ENCODE measurements at regions not wholly inside any gene's neighbourhood (a gene's known extent, or its start where the extent isn't known, plus 50 kb on each side); places are given as distances from the start of the nearest gene placed in this dataset.

DNA sequence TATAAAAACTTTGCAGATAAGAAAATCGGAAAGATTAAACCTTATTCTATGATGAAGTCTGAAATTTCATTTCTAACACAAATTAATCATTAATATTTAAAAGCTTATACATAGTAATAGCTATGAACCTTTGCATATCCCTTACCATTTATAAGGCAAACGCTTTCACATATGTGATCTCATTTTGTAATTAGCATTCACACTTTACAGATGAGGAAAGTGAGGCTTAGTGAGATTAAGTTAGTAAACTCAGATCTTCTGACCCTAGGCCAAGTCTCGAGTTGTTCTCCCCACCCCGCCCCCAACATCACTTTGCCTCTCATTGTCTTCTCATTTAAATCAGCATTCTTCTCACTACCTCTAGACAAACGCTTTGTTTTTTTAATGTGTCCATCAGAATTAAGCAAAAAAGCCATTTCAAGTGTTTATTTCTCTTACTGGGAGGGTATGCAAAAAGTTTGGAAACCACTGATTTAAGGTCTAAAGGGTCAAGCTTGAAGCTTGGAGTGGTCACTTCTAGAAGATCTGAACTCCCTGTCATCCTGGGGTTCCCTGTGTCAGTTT, 172.9 kb upstream of the BCL6 start:
- intact Hi-C loops (cut with DNase I): no loop called here
- H3K27ac ChIP-seq: no peak overlapping the region
- no peaks in the 10 kb centered on the region for H3K27me3 ChIP-seq
- no peaks in the 10 kb centered on the region for H3K9me3 ChIP-seq
- no peaks in the 10 kb centered on the region for H3K36me3 ChIP-seq
- TF ChIP-seq, protein P1, sequence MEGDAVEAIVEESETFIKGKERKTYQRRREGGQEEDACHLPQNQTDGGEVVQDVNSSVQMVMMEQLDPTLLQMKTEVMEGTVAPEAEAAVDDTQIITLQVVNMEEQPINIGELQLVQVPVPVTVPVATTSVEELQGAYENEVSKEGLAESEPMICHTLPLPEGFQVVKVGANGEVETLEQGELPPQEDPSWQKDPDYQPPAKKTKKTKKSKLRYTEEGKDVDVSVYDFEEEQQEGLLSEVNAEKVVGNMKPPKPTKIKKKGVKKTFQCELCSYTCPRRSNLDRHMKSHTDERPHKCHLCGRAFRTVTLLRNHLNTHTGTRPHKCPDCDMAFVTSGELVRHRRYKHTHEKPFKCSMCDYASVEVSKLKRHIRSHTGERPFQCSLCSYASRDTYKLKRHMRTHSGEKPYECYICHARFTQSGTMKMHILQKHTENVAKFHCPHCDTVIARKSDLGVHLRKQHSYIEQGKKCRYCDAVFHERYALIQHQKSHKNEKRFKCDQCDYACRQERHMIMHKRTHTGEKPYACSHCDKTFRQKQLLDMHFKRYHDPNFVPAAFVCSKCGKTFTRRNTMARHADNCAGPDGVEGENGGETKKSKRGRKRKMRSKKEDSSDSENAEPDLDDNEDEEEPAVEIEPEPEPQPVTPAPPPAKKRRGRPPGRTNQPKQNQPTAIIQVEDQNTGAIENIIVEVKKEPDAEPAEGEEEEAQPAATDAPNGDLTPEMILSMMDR (IDR thresholded peaks at IDR 0.05): no peak
- no peaks in the 10 kb centered on the region for H3K4me1 ChIP-seq
- DNase-seq (ENCODE audit: low spot score in 2 of 2): no peak
- no peak overlapping the region for H3K4me3 ChIP-seq

GRCh38 chr3:187919048-187919447, 173.8 kb upstream of the BCL6 start:
- Histone ChIP-seq H3K4me1 (no peaks in the 10 kb centered on the region), H3K27ac (no peak overlapping the region), H3K4me3 (no peak overlapping the region), H3K36me3 (no peaks in the 10 kb centered on the region), H3K9me3 (no peaks in the 10 kb centered on the region), H3K27me3 (no peaks in the 10 kb centered on the region)
- TF ChIP-seq, protein P1 (IDR thresholded peaks at IDR 0.05): no peak
- intact Hi-C loops (cut with DNase I): no loop called here
- no peak for DNase-seq (ENCODE audit: low spot score in 2 of 2)

DNA sequence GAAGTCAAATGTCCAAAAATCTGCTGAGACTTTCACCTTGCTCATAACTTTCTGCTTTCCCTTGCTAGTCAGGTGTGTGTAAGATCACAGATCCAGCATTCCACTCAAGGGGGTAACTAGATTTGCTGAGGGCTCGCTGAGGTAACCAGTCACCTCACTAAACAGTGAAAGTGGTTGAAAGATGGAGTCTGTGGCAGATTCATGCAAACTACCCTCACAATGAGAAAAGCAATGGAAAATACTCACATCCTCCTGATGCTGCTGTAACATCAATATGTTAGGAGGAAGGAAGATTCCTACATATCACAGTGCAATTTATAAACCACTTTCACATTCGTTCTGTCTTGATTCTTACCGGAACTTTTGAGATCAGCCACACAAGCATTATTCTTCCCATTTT, 174.3 kb upstream of the BCL6 start:
- Histone ChIP-seq H3K27me3 (no peaks in the 10 kb centered on the region), H3K27ac (no peak overlapping the region), H3K36me3 (no peaks in the 10 kb centered on the region), H3K4me1 (no peaks in the 10 kb centered on the region), H3K4me3 (no peak overlapping the region), H3K9me3 (peaks cover 0 to 4% of the 10 kb centered on the region in 2 donors)
- no peak for DNase-seq (ENCODE audit: low spot score in 2 of 2)
- TF ChIP-seq, protein P1 (IDR thresholded peaks at IDR 0.05): no peak
- intact Hi-C loops (cut with DNase I): no loop called here

GRCh38 chr3:187920030-187920429, 174.8 kb upstream of the BCL6 start:
- intact Hi-C loops (cut with DNase I): no loop called here
- TF ChIP-seq, protein P1 (IDR thresholded peaks at IDR 0.05): no peak
- Histone ChIP-seq H3K9me3 (peaks cover 0 to 7% of the 10 kb centered on the region in 2 donors), H3K4me1 (no peaks in the 10 kb centered on the region), H3K27me3 (no peaks in the 10 kb centered on the region), H3K4me3 (no peak overlapping the region), H3K27ac (no peak overlapping the region), H3K36me3 (no peaks in the 10 kb centered on the region)
- no peak for DNase-seq (ENCODE audit: low spot score in 2 of 2)

DNA sequence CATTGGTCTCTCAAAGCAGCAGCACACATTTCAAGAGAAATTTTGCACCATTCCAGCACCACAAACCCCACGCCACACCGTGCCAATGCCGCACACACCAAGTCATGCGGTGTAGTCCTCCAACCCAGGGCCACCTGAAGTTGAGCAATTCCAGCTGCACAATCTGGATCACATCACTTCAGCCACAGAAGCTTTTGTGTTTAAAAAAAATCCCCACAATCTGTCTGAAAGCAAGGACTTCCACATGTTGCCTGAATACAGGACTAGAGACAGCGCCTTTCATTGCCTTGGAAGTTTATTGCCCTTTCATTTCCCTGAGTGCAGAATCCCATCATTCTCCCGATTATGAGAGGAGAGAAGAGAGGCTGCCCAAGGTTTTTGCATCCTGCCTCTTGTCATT, 175.6 kb upstream of the BCL6 start:
- Histone ChIP-seq H3K9me3 (peaks cover 0 to 7% of the 10 kb centered on the region in 2 donors), H3K36me3 (no peaks in the 10 kb centered on the region), H3K4me1 (no peaks in the 10 kb centered on the region), H3K27ac (no peak overlapping the region), H3K27me3 (no peaks in the 10 kb centered on the region), H3K4me3 (no peak overlapping the region)
- intact Hi-C loops (cut with DNase I): no loop called here
- no peak for DNase-seq (ENCODE audit: low spot score in 2 of 2)
- TF ChIP-seq, protein P1 (IDR thresholded peaks at IDR 0.05): no peak

Data from ascending aorta (tissue), 2 donors.